Glutamatergic neuron (in vitro differentiated cells): ENCODE measurements at regions not wholly inside any gene's neighbourhood (a gene's known extent, or its start where the extent isn't known, plus 50 kb on each side); places are given as distances from the start of the nearest gene placed in this dataset.

ENCODE experiments used
- DNase-seq: peaks from one replicate; pipeline ENCODE4 v3.0.0; 2022
- H3K27ac Mint-ChIP-seq: one replicate; pipeline ENCODE4 v1.8.0; 2020; ENCODE audit warnings: mild to moderate bottlenecking, mixed read lengths, inconsistent platforms; ENCODE audit not compliant: unreplicated experiment
- H3K27me3 Mint-ChIP-seq: one replicate; pipeline ENCODE4 v1.8.0; 2020; ENCODE audit warnings: mild to moderate bottlenecking, moderate library complexity, mixed read lengths, inconsistent platforms; ENCODE audit not compliant: unreplicated experiment
- H3K36me3 Mint-ChIP-seq: one replicate; pipeline ENCODE4 v1.8.0; 2020; ENCODE audit warnings: mild to moderate bottlenecking, mixed read lengths, inconsistent platforms; ENCODE audit not compliant: unreplicated experiment
- H3K4me1 Mint-ChIP-seq: one replicate; pipeline ENCODE4 v1.8.0; 2020; ENCODE audit warnings: mild to moderate bottlenecking, low read depth, mixed read lengths, inconsistent platforms; ENCODE audit not compliant: unreplicated experiment
- H3K4me3 Mint-ChIP-seq: one replicate; pipeline ENCODE4 v1.8.0; 2020; ENCODE audit warnings: mild to moderate bottlenecking, mixed read lengths, inconsistent platforms; ENCODE audit not compliant: unreplicated experiment
- H3K9me3 Mint-ChIP-seq: one replicate; pipeline ENCODE4 v1.8.0; 2020; ENCODE audit warnings: mild to moderate bottlenecking, moderate library complexity, mixed read lengths, inconsistent platforms; ENCODE audit not compliant: unreplicated experiment
- CTCF ChIP-seq: fragments of 200-600 bp; sonication (generic); IDR thresholded peaks from one replicate; pipeline ENCODE4 v1.5.0; 2021; ENCODE audit not compliant: partially characterized antibody, unreplicated experiment

DNA sequence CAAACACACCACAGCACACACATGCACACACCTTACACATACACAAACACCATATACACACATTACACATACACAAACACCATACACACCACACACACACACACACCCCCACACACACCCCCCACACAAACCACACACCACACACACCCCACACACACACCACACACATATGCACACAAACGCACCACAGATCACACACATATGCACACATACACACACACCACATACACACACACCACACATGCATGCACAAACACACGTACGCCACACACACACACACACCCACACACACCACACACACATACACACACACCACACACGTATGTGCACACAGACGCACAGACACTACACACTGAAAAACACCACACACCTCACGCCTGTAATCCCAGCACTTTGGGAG is 166.0 kb downstream of the AHSP start:
- Mint-ChIP-seq H3K4me1 (no peaks in the 10 kb centered on the region), H3K36me3 (no peaks in the 10 kb centered on the region), H3K9me3 (no peaks in the 10 kb centered on the region), H3K27ac (no peak overlapping the region), H3K27me3 (no peaks in the 10 kb centered on the region), H3K4me3 (no peak overlapping the region)
- no peak for TF ChIP-seq CTCF
- no peak for DNase-seq

DNA sequence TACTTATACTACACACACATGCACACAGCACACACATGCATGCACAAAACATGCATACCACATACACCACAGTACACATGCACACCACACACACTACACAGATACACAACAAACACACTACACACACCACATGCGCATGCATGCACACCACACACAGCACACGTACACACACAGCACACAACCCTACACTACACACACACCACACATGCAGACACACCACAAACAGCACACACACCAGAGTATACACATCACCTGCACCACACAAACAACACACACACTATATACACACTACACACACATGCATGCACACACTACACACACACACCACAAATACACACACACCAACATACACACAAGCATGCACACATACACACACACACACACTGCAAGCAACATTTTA is 166.8 kb downstream of the AHSP start:
- Mint-ChIP-seq H3K27me3 (no peaks in the 10 kb centered on the region), H3K36me3 (no peaks in the 10 kb centered on the region), H3K27ac (no peak overlapping the region), H3K9me3 (no peaks in the 10 kb centered on the region), H3K4me1 (no peaks in the 10 kb centered on the region), H3K4me3 (no peak overlapping the region)
- DNase-seq = no peak
- no peak for TF ChIP-seq CTCF

DNA sequence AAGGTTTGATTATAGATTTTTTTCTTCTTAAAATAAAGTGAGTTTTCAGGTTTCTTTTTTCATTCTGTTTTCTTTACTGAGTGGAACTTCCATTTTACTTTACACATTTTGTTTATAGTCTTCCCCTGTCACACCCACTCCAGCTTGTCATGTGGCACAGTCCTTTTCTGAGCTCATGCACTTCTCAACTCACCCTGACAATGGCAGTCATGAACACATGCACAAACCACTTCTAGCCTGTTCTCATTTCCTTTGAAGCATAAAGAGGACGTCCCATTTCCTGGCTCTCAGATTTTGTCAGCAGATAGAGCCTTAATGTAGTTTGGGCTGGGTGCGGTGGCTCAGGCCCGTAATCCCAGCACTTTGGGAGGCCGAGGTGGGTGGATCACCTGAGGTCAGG is 168.0 kb downstream of the AHSP start:
- Mint-ChIP-seq H3K27me3 (no peaks in the 10 kb centered on the region), H3K9me3 (no peaks in the 10 kb centered on the region), H3K27ac (no peak overlapping the region), H3K4me3 (no peak overlapping the region), H3K36me3 (no peaks in the 10 kb centered on the region), H3K4me1 (no peaks in the 10 kb centered on the region)
- DNase-seq = no peak
- TF ChIP-seq CTCF = no peak

- no peak overlapping the region for H3K4me3 Mint-ChIP-seq
- peaks cover 2% of the 10 kb centered on the region for H3K9me3 Mint-ChIP-seq
- H3K27me3 Mint-ChIP-seq = peaks cover 3% of the 10 kb centered on the region
- H3K36me3 Mint-ChIP-seq = no peaks in the 10 kb centered on the region
- no peak for DNase-seq
- peaks cover 7% of the 10 kb centered on the region for H3K4me1 Mint-ChIP-seq
- no peak overlapping the region for H3K27ac Mint-ChIP-seq
- peak; percentile 52 for TF ChIP-seq CTCF
Observed at GRCh38 chr16:31696968-31697743, 169.5 kb downstream of the AHSP start.

GRCh38 chr16:31697744-31698125 is 170.0 kb downstream of the AHSP start:
- peaks cover 7% of the 10 kb centered on the region for H3K27me3 Mint-ChIP-seq
- TF ChIP-seq CTCF = no peak
- no peak overlapping the region for H3K27ac Mint-ChIP-seq
- H3K9me3 Mint-ChIP-seq = peaks cover 2% of the 10 kb centered on the region
- peaks cover 7% of the 10 kb centered on the region for H3K4me1 Mint-ChIP-seq
- no peak overlapping the region for H3K4me3 Mint-ChIP-seq
- DNase-seq = no peak
- peaks cover 4% of the 10 kb centered on the region for H3K36me3 Mint-ChIP-seq
